ENCODE measurements at regions not wholly inside any gene's neighbourhood (a gene's known extent, or its start where the extent isn't known, plus 50 kb on each side); places are given as distances from the start of the nearest gene placed in this dataset.
"Not testable (repeated sequence)": the region's sequence is repeated elsewhere in the genome, so short reads cannot be mapped to it uniquely, and the experiment has no call there.

- Histone ChIP-seq H3K4me2 (ENCODE audit: extremely low read depth, insufficient read depth, low read length) (no peak overlapping the region), H3K79me2 (ENCODE audit: control insufficient read depth, insufficient read depth, low read length) (no peaks in the 10 kb centered on the region), H3K9ac (ENCODE audit: insufficient read depth, low read length) (no peak overlapping the region), H3K4me1 (ENCODE audit: control insufficient read depth, extremely low read depth, insufficient read depth, low read length) (no peaks in the 10 kb centered on the region), H4K20me1 (ENCODE audit: control insufficient read depth, extremely low read depth, insufficient read depth, low read length) (no peaks in the 10 kb centered on the region), H3K27me3 (ENCODE audit: control insufficient read depth, insufficient read depth, low read length) (no peaks in the 10 kb centered on the region), H3K36me3 (ENCODE audit: control insufficient read depth, insufficient read depth, low read length) (no peaks in the 10 kb centered on the region), H3K4me3 (replicated peaks in 1 of 4; ENCODE audit: control extremely low read depth in 1 of 4, insufficient read depth in 1 of 4, low read depth in 3 of 4, low read length in 4 of 4) (no peak overlapping the region), H3K9me3 (ENCODE audit: control insufficient read depth, insufficient read depth, low read depth, low read length) (no peaks in the 10 kb centered on the region), H3K27ac (ENCODE audit: insufficient read depth, low read length) (no peak overlapping the region), H2AFZ (ENCODE audit: low read length) (no peak overlapping the region)
- no peak for TF ChIP-seq EZH2 (IDR thresholded peaks at IDR 0.05; ENCODE audit: low read length, missing control alignments)
- no peak for TF ChIP-seq CTCF (conservative IDR thresholded peaks at IDR 0.05 in 1 of 2, IDR thresholded peaks at IDR 0.05 in 1 of 2; ENCODE audit: low read depth in 1 of 2, low read length in 2 of 2)
- DNase-seq (ENCODE audit: low read depth in 2 of 2): no peak
Measured at GRCh38 chr20:55322745-55323144, 682.6 kb downstream of the CBLN4 start.

GRCh38 chr20:55316753-55317152, 688.6 kb downstream of the CBLN4 start:
- Histone ChIP-seq H3K9me3 (ENCODE audit: control insufficient read depth, insufficient read depth, low read depth, low read length) (no peaks in the 10 kb centered on the region), H4K20me1 (ENCODE audit: control insufficient read depth, extremely low read depth, insufficient read depth, low read length) (no peaks in the 10 kb centered on the region), H3K4me1 (ENCODE audit: control insufficient read depth, extremely low read depth, insufficient read depth, low read length) (no peaks in the 10 kb centered on the region), H3K4me2 (ENCODE audit: extremely low read depth, insufficient read depth, low read length) (no peak overlapping the region), H3K36me3 (ENCODE audit: control insufficient read depth, insufficient read depth, low read length) (no peaks in the 10 kb centered on the region), H3K27me3 (ENCODE audit: control insufficient read depth, insufficient read depth, low read length) (no peaks in the 10 kb centered on the region), H3K4me3 (replicated peaks in 1 of 4; ENCODE audit: control extremely low read depth in 1 of 4, insufficient read depth in 1 of 4, low read depth in 3 of 4, low read length in 4 of 4) (no peak overlapping the region), H3K79me2 (ENCODE audit: control insufficient read depth, insufficient read depth, low read length) (no peaks in the 10 kb centered on the region), H3K27ac (ENCODE audit: insufficient read depth, low read length) (no peak overlapping the region), H2AFZ (ENCODE audit: low read length) (no peak overlapping the region), H3K9ac (ENCODE audit: insufficient read depth, low read length) (no peak overlapping the region)
- no peak for DNase-seq (ENCODE audit: low read depth in 2 of 2)
- TF ChIP-seq CTCF (conservative IDR thresholded peaks at IDR 0.05 in 1 of 2, IDR thresholded peaks at IDR 0.05 in 1 of 2; ENCODE audit: low read depth in 1 of 2, low read length in 2 of 2): no peak
- no peak for TF ChIP-seq EZH2 (IDR thresholded peaks at IDR 0.05; ENCODE audit: low read length, missing control alignments)

- not testable (repeated sequence) for H3K79me2 ChIP-seq (ENCODE audit: control insufficient read depth, insufficient read depth, low read length); H4K20me1 ChIP-seq (ENCODE audit: control insufficient read depth, extremely low read depth, insufficient read depth, low read length); DNase-seq (ENCODE audit: low read depth in 2 of 2); H2AFZ ChIP-seq (ENCODE audit: low read length); H3K4me2 ChIP-seq (ENCODE audit: extremely low read depth, insufficient read depth, low read length); H3K9me3 ChIP-seq (ENCODE audit: control insufficient read depth, insufficient read depth, low read depth, low read length); H3K4me1 ChIP-seq (ENCODE audit: control insufficient read depth, extremely low read depth, insufficient read depth, low read length); H3K36me3 ChIP-seq (ENCODE audit: control insufficient read depth, insufficient read depth, low read length); H3K27me3 ChIP-seq (ENCODE audit: control insufficient read depth, insufficient read depth, low read length); H3K9ac ChIP-seq (ENCODE audit: insufficient read depth, low read length); H3K4me3 ChIP-seq (replicated peaks in 1 of 4; ENCODE audit: control extremely low read depth in 1 of 4, insufficient read depth in 1 of 4, low read depth in 3 of 4, low read length in 4 of 4); H3K27ac ChIP-seq (ENCODE audit: insufficient read depth, low read length)
Measured at GRCh38 chr20:55310844-55311243, 694.5 kb downstream of the CBLN4 start.

Measured in fibroblast of lung (primary cell).